UCSD-AML1 (cell line): ENCODE measurements at regions not wholly inside any gene's neighbourhood (a gene's known extent, or its start where the extent isn't known, plus 50 kb on each side); places are given as distances from the start of the nearest gene placed in this dataset.

Experiments
- DNase-seq: peaks from one replicate; lab custom pipeline; 2025; ENCODE audit not compliant: unreplicated experiment; lab: John Stamatoyannopoulos, UW

DNA sequence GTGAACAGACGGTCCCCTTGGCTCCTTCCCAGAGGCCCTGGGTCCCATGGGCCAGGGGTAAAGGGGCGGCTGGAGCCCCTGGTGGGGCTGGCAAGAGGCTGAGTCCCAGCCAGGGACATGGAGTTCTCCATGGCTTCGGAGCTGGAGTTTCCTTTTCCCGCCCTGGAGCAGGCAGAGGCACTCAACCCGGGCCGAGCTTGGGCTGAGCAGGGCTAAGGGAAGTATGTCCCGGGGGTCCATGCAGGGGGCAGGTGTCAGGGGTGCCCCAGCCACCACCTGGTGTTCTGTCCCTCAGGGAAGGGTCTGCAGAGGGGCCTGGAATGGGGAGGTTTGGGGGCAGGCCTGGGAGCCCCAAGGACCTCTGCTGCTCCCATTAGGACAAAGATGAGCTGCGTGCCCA lies 54.0 kb upstream of the TPM4 start:
- no peak for DNase-seq

DNA sequence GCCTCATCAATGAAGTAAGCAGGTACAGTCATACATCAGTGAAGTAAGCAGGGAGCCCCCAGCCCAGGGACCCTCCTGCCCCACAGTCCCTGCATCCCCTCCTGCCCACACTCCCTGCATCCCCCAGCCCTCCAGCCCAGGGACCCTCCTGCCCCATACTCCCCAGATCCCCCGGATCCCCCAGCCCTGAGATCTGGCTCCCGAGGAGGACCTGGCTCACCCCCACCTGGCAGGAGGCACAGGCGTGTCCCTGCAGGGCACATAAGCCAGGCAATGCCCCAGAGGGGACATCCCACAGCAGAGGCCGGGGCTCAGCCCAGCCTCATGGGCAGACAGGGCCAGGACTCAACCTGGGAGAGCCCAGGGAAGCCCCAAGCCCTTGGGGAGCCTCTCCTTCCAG lies 53.6 kb upstream of the TPM4 start:
- DNase-seq: no peak

DNA sequence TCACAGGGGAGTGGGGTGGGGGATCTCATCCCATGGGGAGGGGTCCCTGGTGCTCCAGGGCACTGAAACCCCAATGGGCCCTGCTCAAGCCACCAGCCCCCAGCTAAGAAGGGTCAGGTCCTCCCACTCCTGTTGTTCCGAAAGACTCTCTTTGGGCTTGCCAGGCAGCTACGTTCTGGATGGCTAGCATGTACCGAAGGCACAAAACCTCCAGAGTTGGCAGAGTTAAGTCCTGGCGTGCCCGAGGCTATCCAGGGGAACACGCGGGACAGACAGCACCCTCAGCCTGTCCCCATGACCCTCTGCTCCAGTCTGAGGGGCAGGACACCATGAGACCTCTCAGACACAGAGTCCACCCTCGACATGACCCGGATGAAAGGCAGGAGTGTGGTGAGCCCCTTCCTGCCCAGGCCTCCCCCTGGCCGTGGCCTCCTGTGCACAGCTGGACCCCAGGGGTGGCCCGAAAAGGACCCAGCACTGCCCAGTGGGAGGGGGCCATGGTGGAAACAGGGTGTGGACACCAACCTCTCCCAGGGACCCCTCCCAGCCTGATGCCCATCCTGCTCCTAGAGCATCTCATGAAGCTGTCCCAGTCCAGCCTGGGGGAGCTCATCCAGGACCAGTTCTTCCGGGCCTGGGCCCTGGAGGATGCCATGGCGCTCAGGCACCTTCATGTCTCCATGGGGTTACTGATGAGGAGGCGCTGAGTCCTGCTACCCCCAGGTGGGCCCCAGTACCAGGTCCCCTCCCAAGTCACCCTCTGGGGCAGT lies 53.0 kb upstream of the TPM4 start:
- no peak for DNase-seq

DNA sequence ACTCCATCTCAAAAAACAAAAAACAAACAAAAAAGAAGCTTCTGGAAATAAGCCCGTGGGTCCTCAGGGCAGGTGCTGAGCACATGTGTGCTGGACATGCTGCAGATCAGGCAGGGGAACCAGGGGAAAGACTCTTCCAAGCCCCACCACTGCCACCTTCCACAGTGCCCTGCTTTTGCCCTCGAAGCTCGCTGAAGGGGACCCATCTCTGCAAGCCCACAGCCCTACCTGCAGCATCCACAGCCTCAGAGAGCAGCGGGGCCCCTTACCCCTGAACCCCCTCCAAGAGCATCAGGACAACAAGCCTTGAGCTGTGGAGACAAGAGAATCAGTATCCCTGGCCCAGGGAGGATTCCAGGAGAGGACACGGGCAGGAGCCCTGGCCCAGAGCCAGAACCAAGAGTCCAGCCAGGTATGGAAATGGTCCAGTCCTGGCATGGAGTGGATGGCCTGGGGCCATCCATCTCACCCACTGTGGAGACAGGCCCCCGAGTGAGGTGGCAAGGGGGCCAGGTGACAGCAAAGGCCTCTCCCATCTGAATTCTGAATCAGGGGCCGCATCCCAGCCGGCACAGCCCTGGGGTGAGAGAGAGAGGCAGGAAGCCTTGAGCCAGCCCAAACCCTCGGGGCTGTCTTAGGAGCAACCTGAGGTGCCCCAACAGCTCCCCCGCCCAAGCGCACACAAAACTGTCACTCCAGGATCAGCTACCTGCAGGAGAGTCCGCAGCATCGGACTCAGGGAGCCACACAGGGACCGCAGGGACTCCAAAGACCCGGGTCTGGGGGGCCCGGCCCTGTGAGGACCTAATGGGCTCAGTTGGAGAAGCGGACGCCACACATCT lies 51.8 kb upstream of the TPM4 start:
- no peak for DNase-seq

DNA sequence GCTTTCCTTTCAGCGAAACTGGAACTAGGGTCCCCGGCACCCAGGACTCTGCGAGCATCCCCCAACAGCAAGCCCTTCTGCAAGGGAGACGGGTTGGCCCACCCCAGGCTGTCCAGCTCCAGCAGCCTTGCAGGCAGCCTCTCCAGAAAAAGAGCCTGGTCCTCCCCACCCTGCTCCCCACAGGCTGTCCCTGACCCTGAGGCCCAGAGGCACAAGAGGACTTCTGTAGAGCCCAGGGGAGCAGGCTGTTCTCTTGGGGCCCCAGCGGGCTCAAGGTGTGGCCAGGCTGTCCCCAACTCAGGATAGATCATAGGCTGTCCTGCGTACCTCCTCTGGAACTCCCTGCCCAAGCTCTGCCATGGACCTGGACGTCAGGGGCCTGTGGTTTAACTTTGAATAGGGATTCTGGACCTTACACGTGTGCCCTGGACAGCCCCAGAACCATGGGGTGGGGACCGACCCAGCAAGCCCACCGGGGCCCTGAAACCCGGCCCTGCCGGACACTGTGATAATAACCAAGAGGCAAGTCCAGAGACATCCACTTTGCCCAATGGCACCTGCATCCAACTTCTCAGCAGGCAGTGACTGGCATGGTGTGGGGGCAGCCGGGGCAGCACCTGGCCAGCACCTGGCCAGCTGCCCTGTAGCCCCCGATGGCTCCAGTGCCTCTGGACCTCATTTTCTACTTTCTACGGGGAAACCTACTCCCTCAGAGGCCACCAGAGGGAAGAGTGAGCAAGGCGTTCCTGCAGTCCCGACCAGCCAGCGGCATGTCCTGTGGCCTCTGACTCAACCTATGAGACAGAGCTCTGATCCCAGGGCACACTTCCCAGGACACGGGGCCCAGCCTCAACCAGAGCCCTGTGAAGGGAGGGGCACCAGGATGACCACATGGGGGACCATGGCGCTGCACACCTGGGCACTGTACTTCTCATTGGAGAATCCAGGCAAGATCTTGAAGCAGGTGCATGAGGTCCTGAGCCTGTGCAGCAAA lies 50.9 kb upstream of the TPM4 start:
- DNase-seq: peak; percentile 41

DNA sequence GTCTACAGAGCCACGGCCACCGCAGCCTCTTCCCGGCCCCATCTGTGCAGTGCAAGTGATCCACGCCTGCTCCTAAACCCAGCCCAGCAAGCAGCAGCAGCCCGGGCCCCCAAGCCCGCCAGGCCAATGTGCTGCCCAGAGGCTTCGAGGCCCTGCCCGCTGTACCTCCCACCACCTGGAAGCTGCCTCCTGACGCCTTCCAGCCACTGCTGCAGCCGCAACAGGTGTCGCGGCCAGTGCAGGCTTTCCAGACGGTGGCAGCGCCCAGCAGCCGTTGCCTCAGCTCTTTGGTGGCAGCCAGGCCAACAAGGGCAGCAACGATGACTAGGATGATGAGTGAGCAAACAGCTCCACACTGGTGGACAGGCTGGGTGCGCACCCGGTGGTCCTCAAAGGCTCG lies 50.2 kb upstream of the TPM4 start:
- DNase-seq: no peak
